HCT116 (cell line): ENCODE measurements at regions not wholly inside any gene's neighbourhood (a gene's known extent, or its start where the extent isn't known, plus 50 kb on each side); places are given as distances from the start of the nearest gene placed in this dataset.

Source experiments
- EGR1 ChIP-seq: IDR thresholded peaks from 2 replicates; pipeline ENCODE4 v1.6.1; 2012; ENCODE audit warnings: low read depth
- ELF1 ChIP-seq: IDR thresholded peaks from 2 replicates; pipeline ENCODE4 v1.6.1; 2012; ENCODE audit warnings: low read depth, borderline replicate concordance
- EZH2 ChIP-seq: fragments of 200-600 bp; sonication (generic); IDR thresholded peaks from 2 replicates; pipeline ENCODE4 v1.6.1; 2017; ENCODE audit warnings: antibody characterized with exemption, mixed run types
- EZH2phosphoT487 ChIP-seq: fragments of 200-600 bp; IDR thresholded peaks from 2 replicates; pipeline ENCODE4 v1.6.1; 2018; ENCODE audit warnings: antibody characterized with exemption, borderline replicate concordance
- FOSL1 ChIP-seq: IDR thresholded peaks from 2 replicates; pipeline ENCODE4 v1.6.1; 2012; ENCODE audit warnings: low read depth
- JUND ChIP-seq: IDR thresholded peaks from 2 replicates; pipeline ENCODE4 v1.6.1; 2012
- POLR2A ChIP-seq: IDR thresholded peaks from 2 replicates; pipeline ENCODE4 v1.7.0; 2011; ENCODE audit warnings: borderline replicate concordance; ENCODE audit not compliant: insufficient read depth, insufficient read length; ENCODE audit errors: extremely low read depth
- REST ChIP-seq: IDR thresholded peaks from 2 replicates; pipeline ENCODE4 v1.6.1; 2012; ENCODE audit warnings: low read depth
- SIN3A ChIP-seq: IDR thresholded peaks from 2 replicates; pipeline ENCODE4 v1.6.1; 2012; ENCODE audit warnings: low read depth
- SRF ChIP-seq: IDR thresholded peaks from 2 replicates; pipeline ENCODE4 v1.6.1; 2012; ENCODE audit warnings: low read depth
- YY1 ChIP-seq: IDR thresholded peaks from 2 replicates; pipeline ENCODE4 v1.6.1; 2011; ENCODE audit warnings: low read length, low read depth, moderate library complexity, mild to moderate bottlenecking; ENCODE audit not compliant: insufficient replicate concordance; ENCODE audit errors: extremely low read depth
- ZNF274 ChIP-seq: fragments of 200-500 bp; sonication (Bioruptor generic); IDR thresholded peaks from 2 replicates; pipeline ENCODE4 v1.6.1; 2014; ENCODE audit warnings: mild to moderate bottlenecking, low read depth, low read length, inconsistent platforms
- TF ChIP-seq, protein P1 (sequence below): IDR thresholded peaks from 2 replicates; pipeline ENCODE4 v1.6.1; 2012
- TF ChIP-seq, protein P2 (sequence below): IDR thresholded peaks from 2 replicates; pipeline ENCODE4 v1.6.1; 2012

DNA sequence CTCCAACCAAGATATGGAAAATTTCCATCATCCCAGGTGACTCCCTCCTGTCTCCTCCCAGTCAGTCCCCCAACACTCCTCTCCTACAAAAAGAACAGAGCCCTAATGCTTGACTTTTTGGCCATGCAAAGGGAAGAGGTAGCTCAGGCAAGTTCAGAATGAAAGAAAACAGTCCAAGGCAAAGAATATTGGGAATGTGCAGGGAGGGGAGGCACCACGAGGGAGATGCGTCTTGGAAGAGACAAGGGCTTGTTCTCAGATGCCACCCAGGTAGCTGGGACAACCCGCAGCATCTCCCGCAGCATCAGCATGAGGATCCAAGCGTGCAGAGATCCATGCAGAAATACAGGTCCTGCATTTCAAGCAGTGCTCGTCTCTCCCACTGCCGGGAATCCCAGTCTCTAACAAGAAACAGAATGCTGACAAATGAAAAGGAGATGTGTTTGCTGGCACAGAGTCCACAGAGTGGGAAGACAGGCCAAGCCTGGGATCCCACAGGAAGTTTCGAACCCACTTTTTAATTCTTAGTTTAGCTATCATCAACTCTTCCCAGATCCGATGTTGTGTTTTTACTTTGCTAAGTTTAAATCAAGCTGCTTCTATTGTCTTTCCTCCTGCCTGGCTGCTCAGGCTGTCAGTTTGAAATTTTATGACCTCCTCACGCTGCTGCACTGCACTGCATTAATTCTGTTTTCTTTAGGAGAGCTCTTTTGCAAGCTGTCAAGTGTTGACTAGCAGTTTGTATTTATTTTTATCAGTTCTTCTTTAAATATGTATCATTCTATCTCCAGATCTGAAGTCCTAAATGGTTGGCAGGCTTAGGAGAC, 86.8 kb upstream of the OSMR start (continued):
- TF ChIP-seq REST = no peak
- TF ChIP-seq FOSL1 = no peak
- TF ChIP-seq EZH2 = no peak
- no peak for TF ChIP-seq EGR1
- no peak for TF ChIP-seq EZH2phosphoT487
- TF ChIP-seq ZNF274 = no peak
- no peak for TF ChIP-seq POLR2A
- no peak for TF ChIP-seq JUND
- TF ChIP-seq, protein P1, sequence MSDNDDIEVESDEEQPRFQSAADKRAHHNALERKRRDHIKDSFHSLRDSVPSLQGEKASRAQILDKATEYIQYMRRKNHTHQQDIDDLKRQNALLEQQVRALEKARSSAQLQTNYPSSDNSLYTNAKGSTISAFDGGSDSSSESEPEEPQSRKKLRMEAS = no peak
- no peak for TF ChIP-seq SIN3A
- TF ChIP-seq ELF1 = no peak
- TF ChIP-seq YY1 = no peak
- TF ChIP-seq, protein P2, sequence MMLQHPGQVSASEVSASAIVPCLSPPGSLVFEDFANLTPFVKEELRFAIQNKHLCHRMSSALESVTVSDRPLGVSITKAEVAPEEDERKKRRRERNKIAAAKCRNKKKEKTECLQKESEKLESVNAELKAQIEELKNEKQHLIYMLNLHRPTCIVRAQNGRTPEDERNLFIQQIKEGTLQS = no peak
- TF ChIP-seq SRF = no peak
- TF ChIP-seq, all 23 proteins: peak for 0
